ENCODE measurements at regions not wholly inside any gene's neighbourhood (a gene's known extent, or its start where the extent isn't known, plus 50 kb on each side); places are given as distances from the start of the nearest gene placed in this dataset.

GRCh38 chr7:80372415-80372814 lies 139.4 kb downstream of the GNAT3 start:
- TF ChIP-seq CTCF (conservative IDR thresholded peaks at IDR 0.05; ENCODE audit: low read length) (no peak), EZH2phosphoT487 (IDR thresholded peaks at IDR 0.05; ENCODE audit: borderline replicate concordance, low read depth, low read length) (no peak)

Data from OCI-LY7 (cell line).